Lower leg skin (tissue), 3 donors: ENCODE measurements at regions not wholly inside any gene's neighbourhood (a gene's known extent, or its start where the extent isn't known, plus 50 kb on each side); places are given as distances from the start of the nearest gene placed in this dataset.

ENCODE experiments used
- POLR2A ChIP-seq, 2 donors: fragments of 450-650 bp; IDR thresholded peaks; one replicate each; pipeline ENCODE4 v1.6.1; 2016 to 2017; ENCODE audit warnings: antibody characterized with exemption in 2 of 2, mild to moderate bottlenecking in 1 of 2, moderate library complexity in 1 of 2
- TF ChIP-seq, protein P1 (sequence below), 3 donors: fragments of 450-650 bp; IDR thresholded peaks; one replicate each; pipeline ENCODE4 v1.5.1; 2016; ENCODE audit warnings: antibody characterized with exemption in 3 of 3, mild to moderate bottlenecking in 3 of 3, moderate library complexity in 2 of 3

DNA sequence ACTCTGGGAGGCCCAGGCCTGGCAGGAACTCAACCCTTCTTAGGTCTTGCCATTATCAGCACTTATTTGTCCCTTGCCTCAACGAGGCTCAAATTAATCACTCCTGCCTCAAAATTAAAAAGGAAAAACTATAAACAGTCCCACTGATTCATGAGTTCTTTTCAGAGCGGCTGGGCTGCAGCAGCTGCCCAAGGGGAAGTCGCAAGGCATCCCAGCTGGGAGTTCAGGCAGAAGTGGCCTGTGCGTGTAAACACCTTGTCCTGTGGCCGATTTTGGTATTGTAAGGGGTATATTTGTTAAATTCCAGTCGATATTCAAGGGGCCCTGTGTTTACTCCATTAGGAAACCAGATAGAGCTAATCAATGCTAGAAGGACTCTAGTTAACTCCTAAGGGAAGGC is 213.9 kb upstream of the CADM1 start:
- TF ChIP-seq, protein P1, sequence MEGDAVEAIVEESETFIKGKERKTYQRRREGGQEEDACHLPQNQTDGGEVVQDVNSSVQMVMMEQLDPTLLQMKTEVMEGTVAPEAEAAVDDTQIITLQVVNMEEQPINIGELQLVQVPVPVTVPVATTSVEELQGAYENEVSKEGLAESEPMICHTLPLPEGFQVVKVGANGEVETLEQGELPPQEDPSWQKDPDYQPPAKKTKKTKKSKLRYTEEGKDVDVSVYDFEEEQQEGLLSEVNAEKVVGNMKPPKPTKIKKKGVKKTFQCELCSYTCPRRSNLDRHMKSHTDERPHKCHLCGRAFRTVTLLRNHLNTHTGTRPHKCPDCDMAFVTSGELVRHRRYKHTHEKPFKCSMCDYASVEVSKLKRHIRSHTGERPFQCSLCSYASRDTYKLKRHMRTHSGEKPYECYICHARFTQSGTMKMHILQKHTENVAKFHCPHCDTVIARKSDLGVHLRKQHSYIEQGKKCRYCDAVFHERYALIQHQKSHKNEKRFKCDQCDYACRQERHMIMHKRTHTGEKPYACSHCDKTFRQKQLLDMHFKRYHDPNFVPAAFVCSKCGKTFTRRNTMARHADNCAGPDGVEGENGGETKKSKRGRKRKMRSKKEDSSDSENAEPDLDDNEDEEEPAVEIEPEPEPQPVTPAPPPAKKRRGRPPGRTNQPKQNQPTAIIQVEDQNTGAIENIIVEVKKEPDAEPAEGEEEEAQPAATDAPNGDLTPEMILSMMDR (IDR thresholded peaks at IDR 0.05), result no peak
- no peak for TF ChIP-seq POLR2A (IDR thresholded peaks at IDR 0.05)
